ENCODE measurements at regions not wholly inside any gene's neighbourhood (a gene's known extent, or its start where the extent isn't known, plus 50 kb on each side); places are given as distances from the start of the nearest gene placed in this dataset.
A peak's percentile ranks its signal among the peaks of the same experiment; 100 is the strongest.
"Not testable (repeated sequence)": the region's sequence is repeated elsewhere in the genome, so short reads cannot be mapped to it uniquely, and the experiment has no call there.

- WGBS, 3 donors: 38 to 45% (median 40%) methylated on average over 2 of the region's 2 CpGs
- no peaks in the 10 kb centered on the region for H3K36me3 ChIP-seq (ENCODE audit: control insufficient read depth in 3 of 3, insufficient read depth in 2 of 3, low read depth in 1 of 3, low read length in 3 of 3)
- H3K4me3 ChIP-seq (ENCODE audit: low read depth in 1 of 3, low read length in 3 of 3): no peak overlapping the region
- no peaks in the 10 kb centered on the region for H3K9me3 ChIP-seq (ENCODE audit: control insufficient read depth in 2 of 2, insufficient read depth in 1 of 2, low read depth in 1 of 2, low read length in 1 of 2)
- no peak overlapping the region for H3K27ac ChIP-seq (ENCODE audit: low read depth in 1 of 3, low read length in 2 of 3)
- DNase-seq (no peak), FAIRE-seq (no peak)
- H3K27me3 ChIP-seq (ENCODE audit: control insufficient read depth in 3 of 3, insufficient read depth in 3 of 3, low read length in 3 of 3): no peaks in the 10 kb centered on the region
- no peaks in the 10 kb centered on the region for H3K4me1 ChIP-seq (ENCODE audit: control insufficient read depth in 3 of 3, insufficient read depth in 2 of 3, low read depth in 1 of 3, low read length in 2 of 3)
These were observed 434.2 kb upstream of the PRR20A start for GRCh38 chr13:56706485-56706884.

GRCh38 chr13:56713656-56714055 lies 427.1 kb upstream of the PRR20A start:
- H3K27ac ChIP-seq (ENCODE audit: low read depth in 1 of 3, low read length in 2 of 3): no peak overlapping the region
- H3K4me1 ChIP-seq (ENCODE audit: control insufficient read depth in 3 of 3, insufficient read depth in 2 of 3, low read depth in 1 of 3, low read length in 2 of 3): no peaks in the 10 kb centered on the region
- H3K36me3 ChIP-seq (ENCODE audit: control insufficient read depth in 3 of 3, insufficient read depth in 2 of 3, low read depth in 1 of 3, low read length in 3 of 3): no peaks in the 10 kb centered on the region
- DNase-seq (no peak), FAIRE-seq (no peak)
- no peaks in the 10 kb centered on the region for H3K27me3 ChIP-seq (ENCODE audit: control insufficient read depth in 3 of 3, insufficient read depth in 3 of 3, low read length in 3 of 3)
- no peak overlapping the region for H3K4me3 ChIP-seq (ENCODE audit: low read depth in 1 of 3, low read length in 3 of 3)
- H3K9me3 ChIP-seq (ENCODE audit: control insufficient read depth in 2 of 2, insufficient read depth in 1 of 2, low read depth in 1 of 2, low read length in 1 of 2): no peaks in the 10 kb centered on the region
- WGBS, 3 donors: 80 to 89% (median 89%) methylated on average over 2 of the region's 2 CpGs

DNA sequence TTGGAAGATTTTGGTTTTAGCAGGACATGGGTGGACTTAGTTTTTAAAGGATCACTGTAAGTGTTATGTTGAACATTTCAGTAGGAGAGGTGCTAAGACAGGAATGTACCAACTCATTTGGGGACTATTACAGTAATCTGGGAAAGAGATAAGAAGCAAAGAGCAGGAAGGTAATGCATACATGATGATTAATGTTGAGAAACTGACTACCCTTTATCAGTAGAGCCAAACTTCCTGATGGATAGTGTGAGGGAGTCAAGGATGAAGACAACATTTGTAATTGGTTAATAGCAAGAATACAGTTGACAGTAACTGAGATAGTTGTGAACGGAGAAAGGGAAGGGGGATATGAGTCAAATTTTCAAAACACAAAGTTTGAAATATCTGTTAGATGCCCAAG lies 421.9 kb upstream of the PRR20A start:
- no peaks in the 10 kb centered on the region for H3K9me3 ChIP-seq (ENCODE audit: control insufficient read depth in 2 of 2, insufficient read depth in 1 of 2, low read depth in 1 of 2, low read length in 1 of 2)
- H3K36me3 ChIP-seq (ENCODE audit: control insufficient read depth in 3 of 3, insufficient read depth in 2 of 3, low read depth in 1 of 3, low read length in 3 of 3): no peaks in the 10 kb centered on the region
- FAIRE-seq (no peak), DNase-seq (no peak)
- no peak overlapping the region for H3K27ac ChIP-seq (ENCODE audit: low read depth in 1 of 3, low read length in 2 of 3)
- H3K27me3 ChIP-seq (ENCODE audit: control insufficient read depth in 3 of 3, insufficient read depth in 3 of 3, low read length in 3 of 3): no peaks in the 10 kb centered on the region
- 74 to 84% (median 74%) methylated on average over 1 of the region's 1 CpG for WGBS, 3 donors
- no peaks in the 10 kb centered on the region for H3K4me1 ChIP-seq (ENCODE audit: control insufficient read depth in 3 of 3, insufficient read depth in 2 of 3, low read depth in 1 of 3, low read length in 2 of 3)
- H3K4me3 ChIP-seq (ENCODE audit: low read depth in 1 of 3, low read length in 3 of 3): no peak overlapping the region

- H3K27me3 ChIP-seq (ENCODE audit: control insufficient read depth in 3 of 3, insufficient read depth in 3 of 3, low read length in 3 of 3): no peaks in the 10 kb centered on the region
- H3K36me3 ChIP-seq (ENCODE audit: control insufficient read depth in 3 of 3, insufficient read depth in 2 of 3, low read depth in 1 of 3, low read length in 3 of 3): no peaks in the 10 kb centered on the region
- DNase-seq (no peak), FAIRE-seq (no peak)
- no peaks in the 10 kb centered on the region for H3K9me3 ChIP-seq (ENCODE audit: control insufficient read depth in 2 of 2, insufficient read depth in 1 of 2, low read depth in 1 of 2, low read length in 1 of 2)
- no peak overlapping the region for H3K4me3 ChIP-seq (ENCODE audit: low read depth in 1 of 3, low read length in 3 of 3)
- 67 to 88% (median 84%) methylated on average over 1 of the region's 1 CpG for WGBS, 3 donors
- H3K4me1 ChIP-seq (ENCODE audit: control insufficient read depth in 3 of 3, insufficient read depth in 2 of 3, low read depth in 1 of 3, low read length in 2 of 3): no peaks in the 10 kb centered on the region
- H3K27ac ChIP-seq (ENCODE audit: low read depth in 1 of 3, low read length in 2 of 3): no peak overlapping the region
These were observed 419.9 kb upstream of the PRR20A start for GRCh38 chr13:56720841-56721240.

- Histone ChIP-seq H3K4me3 (ENCODE audit: low read depth in 1 of 3, low read length in 3 of 3) (no peak overlapping the region), H3K9me3 (ENCODE audit: control insufficient read depth in 2 of 2, insufficient read depth in 1 of 2, low read depth in 1 of 2, low read length in 1 of 2) (no peaks in the 10 kb centered on the region), H3K27me3 (ENCODE audit: control insufficient read depth in 3 of 3, insufficient read depth in 3 of 3, low read length in 3 of 3) (no peaks in the 10 kb centered on the region), H3K27ac (ENCODE audit: low read depth in 1 of 3, low read length in 2 of 3) (no peak overlapping the region), H3K36me3 (ENCODE audit: control insufficient read depth in 3 of 3, insufficient read depth in 2 of 3, low read depth in 1 of 3, low read length in 3 of 3) (no peaks in the 10 kb centered on the region), H3K4me1 (ENCODE audit: control insufficient read depth in 3 of 3, insufficient read depth in 2 of 3, low read depth in 1 of 3, low read length in 2 of 3) (no peaks in the 10 kb centered on the region)
- DNase-seq (no peak), FAIRE-seq (no peak)
- WGBS, 3 donors: 89 to 95% (median 95%) methylated on average over 30 to 35 of the region's 35 CpGs
These were observed 405.2 kb upstream of the PRR20A start for GRCh38 chr13:56735537-56735942.

DNA sequence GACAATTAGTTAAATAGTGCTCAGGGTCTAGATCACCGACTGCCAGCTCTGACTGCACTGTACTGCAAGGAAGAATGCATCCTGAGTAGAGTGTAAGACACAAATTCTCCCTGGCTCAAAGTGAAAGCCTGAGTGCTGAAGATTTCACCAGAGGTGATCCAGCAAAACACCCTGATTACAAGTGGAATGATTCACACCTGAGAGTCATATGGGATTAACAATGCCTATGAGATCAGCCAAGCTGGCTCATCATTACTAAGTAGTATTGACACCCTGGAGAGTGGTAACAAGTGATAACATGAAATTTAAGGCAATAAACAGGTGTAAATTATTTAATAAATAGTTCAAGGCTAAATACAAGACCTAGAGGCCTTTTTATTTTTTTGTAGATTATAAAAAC lies 403.8 kb upstream of the PRR20A start:
- 65 to 80% (median 73%) methylated on average over 1 of the region's 1 CpG for WGBS, 3 donors
- no peak overlapping the region for H3K27ac ChIP-seq (ENCODE audit: low read depth in 1 of 3, low read length in 2 of 3)
- DNase-seq (no peak), FAIRE-seq (no peak)
- no peaks in the 10 kb centered on the region for H3K27me3 ChIP-seq (ENCODE audit: control insufficient read depth in 3 of 3, insufficient read depth in 3 of 3, low read length in 3 of 3)
- H3K36me3 ChIP-seq (ENCODE audit: control insufficient read depth in 3 of 3, insufficient read depth in 2 of 3, low read depth in 1 of 3, low read length in 3 of 3): no peaks in the 10 kb centered on the region
- H3K9me3 ChIP-seq (ENCODE audit: control insufficient read depth in 2 of 2, insufficient read depth in 1 of 2, low read depth in 1 of 2, low read length in 1 of 2): no peaks in the 10 kb centered on the region
- H3K4me1 ChIP-seq (ENCODE audit: control insufficient read depth in 3 of 3, insufficient read depth in 2 of 3, low read depth in 1 of 3, low read length in 2 of 3): no peaks in the 10 kb centered on the region
- H3K4me3 ChIP-seq (ENCODE audit: low read depth in 1 of 3, low read length in 3 of 3): no peak overlapping the region

GRCh38 chr13:56752636-56753035 lies 388.1 kb upstream of the PRR20A start:
- no peaks in the 10 kb centered on the region for H3K36me3 ChIP-seq (ENCODE audit: control insufficient read depth in 3 of 3, insufficient read depth in 2 of 3, low read depth in 1 of 3, low read length in 3 of 3)
- H3K27ac ChIP-seq (ENCODE audit: low read depth in 1 of 3, low read length in 2 of 3): no peak overlapping the region
- H3K4me1 ChIP-seq (ENCODE audit: control insufficient read depth in 3 of 3, insufficient read depth in 2 of 3, low read depth in 1 of 3, low read length in 2 of 3): no peaks in the 10 kb centered on the region
- no peak for DNase-seq
- FAIRE-seq: no peak
- 44 to 83% (median 65%) methylated on average over 1 of the region's 1 CpG for WGBS, 3 donors
- no peaks in the 10 kb centered on the region for H3K27me3 ChIP-seq (ENCODE audit: control insufficient read depth in 3 of 3, insufficient read depth in 3 of 3, low read length in 3 of 3)
- peaks cover 0 to 3% of the 10 kb centered on the region in 2 donors for H3K9me3 ChIP-seq (ENCODE audit: control insufficient read depth in 2 of 2, insufficient read depth in 1 of 2, low read depth in 1 of 2, low read length in 1 of 2)
- no peak overlapping the region for H3K4me3 ChIP-seq (ENCODE audit: low read depth in 1 of 3, low read length in 3 of 3)

DNA sequence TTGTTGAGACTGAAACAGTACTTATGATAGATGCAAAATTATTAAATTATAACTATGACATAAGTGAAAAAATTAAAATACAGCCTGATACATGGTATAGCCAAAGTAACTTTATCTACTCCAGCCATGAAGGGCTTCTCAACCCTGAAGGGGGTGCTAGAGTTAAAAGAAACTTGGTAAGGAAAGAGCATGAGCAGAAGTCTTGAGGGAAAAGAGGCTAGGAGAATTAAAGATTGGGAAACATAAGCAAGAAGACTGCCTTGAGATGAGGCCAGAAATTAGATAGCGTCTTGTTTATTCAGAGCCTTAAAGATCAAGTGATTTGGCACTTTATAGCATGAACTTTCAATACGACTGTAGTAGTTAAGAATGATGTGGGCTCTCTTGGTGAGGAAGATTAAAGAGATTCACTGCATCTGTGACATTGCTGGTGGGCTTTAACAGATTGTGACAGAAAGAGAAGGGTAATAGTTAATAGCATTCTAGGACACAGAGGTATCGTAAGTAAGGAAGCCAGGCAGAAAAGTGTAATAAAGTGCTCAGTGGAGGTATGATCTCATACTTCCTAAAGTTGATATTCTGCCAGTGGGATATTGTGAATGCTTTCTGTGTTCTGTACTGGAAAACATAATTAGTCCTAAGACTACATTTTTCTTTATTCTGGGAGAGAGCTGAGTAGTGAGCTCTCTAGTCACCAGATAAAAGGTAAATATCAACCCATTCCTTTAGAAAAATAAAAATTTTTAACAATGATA lies 385.4 kb upstream of the PRR20A start:
- H3K36me3 ChIP-seq (ENCODE audit: control insufficient read depth in 3 of 3, insufficient read depth in 2 of 3, low read depth in 1 of 3, low read length in 3 of 3): no peaks in the 10 kb centered on the region
- H3K4me1 ChIP-seq (ENCODE audit: control insufficient read depth in 3 of 3, insufficient read depth in 2 of 3, low read depth in 1 of 3, low read length in 2 of 3): no peaks in the 10 kb centered on the region
- H3K4me3 ChIP-seq (ENCODE audit: low read depth in 1 of 3, low read length in 3 of 3): no peak overlapping the region
- FAIRE-seq: no peak
- 37 to 53% (median 47%) methylated on average over 3 of the region's 3 CpGs for WGBS, 3 donors
- H3K9me3 ChIP-seq (ENCODE audit: control insufficient read depth in 2 of 2, insufficient read depth in 1 of 2, low read depth in 1 of 2, low read length in 1 of 2): no peaks in the 10 kb centered on the region
- H3K27ac ChIP-seq (ENCODE audit: low read depth in 1 of 3, low read length in 2 of 3): no peak overlapping the region
- no peaks in the 10 kb centered on the region for H3K27me3 ChIP-seq (ENCODE audit: control insufficient read depth in 3 of 3, insufficient read depth in 3 of 3, low read length in 3 of 3)
- DNase-seq: peak in 1 of 2 donors; percentile 5

GRCh38 chr13:56763333-56763732 lies 377.4 kb upstream of the PRR20A start:
- not testable (repeated sequence) for H3K27ac ChIP-seq (ENCODE audit: low read depth in 1 of 3, low read length in 2 of 3); H3K27me3 ChIP-seq (ENCODE audit: control insufficient read depth in 3 of 3, insufficient read depth in 3 of 3, low read length in 3 of 3); H3K9me3 ChIP-seq (ENCODE audit: control insufficient read depth in 2 of 2, insufficient read depth in 1 of 2, low read depth in 1 of 2, low read length in 1 of 2); H3K4me3 ChIP-seq (ENCODE audit: low read depth in 1 of 3, low read length in 3 of 3); H3K4me1 ChIP-seq (ENCODE audit: control insufficient read depth in 3 of 3, insufficient read depth in 2 of 3, low read depth in 1 of 3, low read length in 2 of 3); DNase-seq; H3K36me3 ChIP-seq (ENCODE audit: control insufficient read depth in 3 of 3, insufficient read depth in 2 of 3, low read depth in 1 of 3, low read length in 3 of 3); FAIRE-seq
- 29 to 68% (median 45%) methylated on average over 1 of the region's 1 CpG for WGBS, 3 donors
